Esophagus mucosa (tissue), 1 donor: ENCODE measurements at regions not wholly inside any gene's neighbourhood (a gene's known extent, or its start where the extent isn't known, plus 50 kb on each side); places are given as distances from the start of the nearest gene placed in this dataset.
"Not testable (repeated sequence)": the region's sequence is repeated elsewhere in the genome, so short reads cannot be mapped to it uniquely, and the experiment has no call there.

Experiments used
- ATAC-seq: fragments of 200-7000 bp; cut with Tn5 transposase; one replicate; pipeline ENCODE4 v1.9.1; 2020
- donor health status: DM: yes; HTN: yes; CAD: no.

DNA sequence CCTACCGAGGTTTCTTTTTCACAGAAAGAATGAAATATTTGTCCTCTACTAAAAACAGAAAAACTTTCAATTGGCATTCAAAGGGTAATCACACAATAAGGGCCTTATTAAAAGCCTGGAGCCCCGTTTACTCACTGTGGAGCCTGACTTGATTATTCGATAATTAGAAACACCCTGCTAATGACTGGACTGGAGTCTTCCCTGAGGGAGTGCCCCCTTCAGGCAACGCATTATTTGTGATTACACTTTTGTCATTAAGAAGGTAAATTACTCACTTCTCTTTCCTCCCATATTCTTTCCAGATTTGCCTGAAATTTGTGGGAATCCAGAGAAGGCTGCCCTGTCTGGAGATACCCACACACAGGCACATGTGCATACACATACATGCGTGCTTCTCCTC, 444.2 kb upstream of the NPVF start:
- ATAC-seq: no peak

DNA sequence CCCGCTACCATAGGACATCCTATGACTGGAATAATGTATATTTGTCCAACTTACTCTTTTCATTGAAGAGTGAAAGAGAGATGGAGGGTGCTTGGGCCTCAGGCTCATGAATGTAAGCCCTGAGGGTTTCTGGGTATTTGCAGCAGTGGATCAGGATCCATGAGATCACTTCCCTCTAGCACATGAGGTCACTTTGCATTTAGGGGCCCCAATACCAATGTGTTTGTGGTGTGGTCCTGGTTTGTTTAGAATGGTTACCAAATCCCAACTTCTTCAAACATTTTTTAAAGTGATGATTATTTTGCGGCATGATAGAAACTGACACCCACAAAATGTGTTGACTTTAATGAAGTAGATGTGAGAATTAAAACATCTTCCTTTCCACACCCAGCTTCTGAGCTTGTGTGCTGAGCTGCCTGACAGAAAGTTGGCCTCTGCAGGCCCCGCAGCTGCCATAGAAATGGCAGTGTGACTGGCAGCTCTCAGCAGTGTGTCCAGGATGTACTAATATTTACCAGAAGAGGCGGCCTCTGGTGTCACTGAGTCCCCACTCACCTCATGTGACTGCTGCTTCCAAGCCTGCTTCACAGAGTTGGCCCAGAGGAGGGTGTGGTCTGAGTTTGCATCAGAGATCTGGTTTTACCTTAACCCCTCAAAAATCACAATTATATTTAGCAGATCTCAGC, 447.6 kb upstream of the NPVF start:
- ATAC-seq: no peak

DNA sequence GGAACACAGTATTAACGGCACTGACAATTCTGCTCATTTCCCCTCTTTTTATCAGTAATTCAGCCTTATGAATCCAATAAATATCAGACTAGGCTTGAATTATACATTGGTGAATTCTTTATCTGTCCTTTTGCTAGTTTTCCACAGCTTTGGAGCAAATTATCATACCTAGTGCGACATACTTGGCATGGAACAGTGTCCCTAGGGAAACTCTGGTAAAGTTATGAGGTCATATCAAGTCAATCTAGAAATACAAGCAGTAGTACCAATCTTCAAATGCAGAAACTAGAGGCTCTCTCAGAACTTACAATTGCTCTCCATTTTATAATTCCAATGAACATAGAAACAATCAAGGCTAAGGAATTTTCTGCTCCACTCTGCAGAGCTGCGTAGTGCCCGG, 449.3 kb upstream of the NPVF start:
- no peak for ATAC-seq

DNA sequence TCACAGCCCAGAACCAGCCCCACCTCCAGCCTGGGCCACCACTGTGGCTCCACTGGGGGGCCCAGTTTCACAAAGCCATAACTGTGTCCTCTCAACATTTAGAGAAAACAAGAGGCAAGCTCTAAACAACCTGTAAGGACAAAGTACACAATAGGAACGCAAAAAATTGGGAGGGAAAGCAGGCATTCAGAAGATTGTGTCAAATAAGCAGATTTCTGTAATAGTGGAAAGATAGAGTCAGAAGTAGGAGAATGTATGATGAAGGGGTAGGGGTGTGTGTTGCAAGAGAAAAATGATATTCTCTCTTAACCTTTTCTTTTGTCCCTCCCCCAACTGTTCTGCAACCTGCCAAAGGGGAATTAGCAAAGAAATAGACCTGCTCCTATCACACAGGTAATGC, 449.9 kb upstream of the NPVF start:
- ATAC-seq: no peak

DNA sequence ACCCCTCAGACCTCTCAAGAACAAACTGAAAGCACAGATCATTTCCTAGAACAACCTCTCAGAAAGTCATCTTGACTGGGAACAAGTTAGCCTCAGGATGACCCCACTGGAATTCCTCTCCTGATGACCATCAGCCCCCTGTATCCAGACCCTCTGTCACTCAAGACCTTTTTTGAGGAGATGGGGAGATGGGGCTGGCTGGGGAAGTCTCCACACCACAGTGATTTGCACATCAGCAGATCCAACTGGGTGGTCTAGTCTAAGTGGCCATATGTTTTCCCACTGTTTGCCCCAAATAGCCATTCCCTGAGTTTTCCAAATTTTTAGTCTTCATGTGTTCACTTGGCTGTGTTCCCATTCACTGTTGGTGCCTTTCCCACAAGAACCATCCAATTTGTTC, 452.4 kb upstream of the NPVF start:
- no peak for ATAC-seq

DNA sequence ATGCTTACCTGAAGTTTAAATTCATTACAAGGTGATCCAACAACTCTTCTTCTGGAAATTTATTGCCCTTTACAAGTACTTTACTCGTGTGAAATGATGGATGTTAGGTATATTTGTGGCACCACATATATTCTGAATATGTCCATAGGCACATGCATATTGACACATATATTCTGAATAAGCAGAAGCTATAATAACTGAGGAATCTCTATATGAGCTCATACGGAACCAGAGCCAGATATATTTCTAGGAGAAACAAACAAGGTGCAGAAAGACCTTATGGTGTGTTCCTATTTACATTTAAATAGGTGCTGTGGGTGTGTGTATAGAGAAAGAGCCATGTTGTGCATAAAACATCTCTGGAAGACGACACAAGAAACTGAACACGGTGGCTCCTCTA, 456.1 kb upstream of the NPVF start:
- ATAC-seq: no peak

DNA sequence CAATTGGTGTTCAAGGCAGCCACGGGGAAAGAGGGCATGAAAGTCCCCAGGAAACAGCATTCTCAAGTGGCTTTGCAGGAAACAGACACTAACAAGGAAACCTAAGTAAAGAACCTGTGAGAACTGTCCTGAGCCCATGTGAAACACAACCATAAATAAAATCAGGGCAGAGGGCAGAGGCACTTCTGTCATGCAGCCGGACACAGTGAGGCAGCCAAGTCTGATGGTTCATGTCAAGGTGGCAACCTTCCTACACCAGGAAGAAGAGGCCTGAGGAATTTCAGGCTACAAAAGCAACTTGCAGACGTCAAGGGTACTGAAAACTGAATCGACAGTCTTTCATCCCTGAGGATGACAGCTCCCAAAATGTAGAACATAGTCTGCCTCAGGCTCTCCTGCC, 458.2 kb upstream of the NPVF start:
- no peak for ATAC-seq

DNA sequence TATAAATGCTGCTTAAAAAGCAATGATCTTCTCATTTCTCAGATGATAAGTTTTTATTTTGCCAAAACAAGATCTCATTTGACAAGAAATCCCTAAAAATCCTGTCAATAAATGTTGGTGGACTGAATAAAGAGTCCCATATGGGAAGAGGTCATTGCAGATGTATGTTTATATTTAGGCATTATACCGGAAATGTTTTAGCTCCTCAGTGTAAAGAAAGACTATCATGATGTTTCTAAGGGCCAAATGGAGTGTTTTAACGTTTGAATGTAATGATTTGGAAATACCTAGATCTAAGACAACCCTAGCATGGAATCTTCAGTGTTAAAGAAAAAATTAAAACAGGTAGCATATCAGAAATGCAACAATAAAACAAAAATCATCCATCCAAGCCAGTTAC, 457.8 kb upstream of the NFE2L3 start:
- ATAC-seq: no peak

DNA sequence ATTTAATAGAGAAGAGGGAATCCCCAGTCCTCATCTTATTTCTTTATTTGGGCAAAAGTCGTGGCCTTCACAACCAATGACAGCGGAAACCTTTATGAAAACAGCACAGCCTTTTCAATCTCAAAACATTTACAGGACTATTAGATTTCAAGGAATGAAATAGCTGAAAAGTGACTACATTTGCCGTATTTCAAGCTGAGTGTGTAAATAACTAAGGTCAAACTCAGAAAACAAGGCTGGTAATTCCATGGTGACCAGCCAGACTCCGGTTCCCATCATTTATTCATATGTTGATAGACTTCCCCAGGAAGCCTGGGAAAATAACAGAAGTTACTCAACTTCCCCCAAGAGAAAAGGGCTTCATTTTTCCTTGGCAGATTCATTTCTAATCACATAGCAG, 457.3 kb upstream of the NFE2L3 start:
- ATAC-seq: no peak

DNA sequence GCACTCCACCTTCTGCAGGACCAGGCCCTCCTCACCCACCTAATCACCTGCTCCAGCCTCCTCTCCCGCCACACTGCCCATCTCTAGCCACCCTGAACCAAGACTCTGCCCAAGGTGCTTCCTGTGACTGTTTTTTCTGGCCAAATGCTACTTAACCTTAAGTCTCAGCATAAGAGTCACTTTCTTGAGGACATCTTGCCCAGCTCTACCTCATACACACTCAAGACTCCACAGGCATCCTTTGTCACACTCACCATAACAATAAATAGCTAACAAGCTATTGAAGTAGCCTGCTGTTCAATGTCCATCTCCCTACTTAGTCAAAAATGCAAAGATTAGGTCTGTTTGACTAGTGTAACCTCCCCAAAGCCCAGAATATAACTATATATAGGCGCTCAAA, 455.4 kb upstream of the NFE2L3 start:
- no peak for ATAC-seq

DNA sequence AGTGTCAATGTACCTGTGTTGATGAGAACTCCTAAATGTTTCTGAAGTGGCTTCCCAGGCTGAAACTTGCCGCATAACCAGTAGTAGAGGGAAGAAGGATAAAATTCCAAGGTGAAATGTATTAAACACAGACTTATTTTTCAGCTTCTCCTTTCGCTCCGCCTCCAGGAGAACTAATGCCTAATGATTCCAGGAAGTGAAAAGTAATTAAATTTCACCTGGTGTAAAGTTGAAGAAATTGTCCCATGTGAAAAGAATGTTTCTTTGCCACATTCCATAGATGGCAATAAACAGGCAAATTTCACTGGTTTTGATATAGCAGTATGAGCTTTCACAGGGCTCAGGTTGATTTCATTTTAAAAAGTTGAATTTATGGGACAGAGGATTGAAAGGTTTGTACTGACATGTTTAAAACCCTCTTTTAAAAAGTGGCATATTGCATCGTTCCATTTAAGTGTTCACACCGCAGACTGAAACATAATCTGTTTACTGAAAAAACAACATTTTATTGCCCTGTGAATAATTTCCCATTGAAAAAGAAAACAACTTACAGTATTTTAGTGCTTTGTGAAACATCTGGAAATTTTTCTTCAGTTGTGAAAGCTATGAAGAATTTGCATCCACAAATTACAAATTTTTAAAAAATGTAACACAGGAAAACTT, 453.4 kb upstream of the NFE2L3 start:
- ATAC-seq: no peak

DNA sequence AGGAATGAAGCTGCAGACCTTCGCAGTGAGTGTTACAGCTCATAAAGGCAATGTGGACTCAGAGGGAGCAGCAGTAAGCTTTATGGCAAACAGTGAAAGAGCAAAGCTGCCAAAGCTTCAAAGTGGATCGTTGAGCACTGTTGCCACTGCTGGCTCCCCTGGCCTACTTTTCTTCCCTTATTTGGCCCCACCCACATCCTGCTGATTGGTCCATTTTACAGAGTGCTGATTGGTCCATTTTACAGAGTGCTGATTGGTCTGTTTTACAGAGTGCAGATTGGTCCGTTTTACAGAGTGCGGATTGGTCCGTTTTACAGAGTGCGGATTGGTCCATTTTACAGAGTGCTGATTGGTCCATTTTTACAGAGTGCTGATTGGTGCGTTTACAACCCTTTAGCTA, 451.9 kb upstream of the NFE2L3 start:
- ATAC-seq: not testable (repeated sequence)

DNA sequence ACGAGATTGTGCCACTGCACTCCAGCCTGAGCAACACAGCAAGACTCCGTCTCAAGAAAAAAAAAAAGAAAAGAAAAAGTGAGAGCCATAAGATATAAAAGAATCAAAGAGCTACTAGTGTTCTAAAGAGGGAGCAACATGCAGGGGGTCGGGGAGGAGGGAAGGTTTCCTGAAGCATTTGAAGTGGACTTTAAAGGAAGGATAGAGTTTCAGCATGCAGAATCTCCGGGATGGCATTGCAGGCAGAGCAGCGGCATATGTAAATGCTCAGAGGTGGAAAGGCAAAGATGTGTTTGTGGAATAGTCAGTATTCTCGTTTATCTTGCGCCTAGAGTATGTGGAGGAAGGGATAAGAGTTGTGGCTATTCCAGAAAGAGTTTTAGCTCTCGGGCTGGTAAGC, 447.6 kb upstream of the NFE2L3 start:
- no peak for ATAC-seq

DNA sequence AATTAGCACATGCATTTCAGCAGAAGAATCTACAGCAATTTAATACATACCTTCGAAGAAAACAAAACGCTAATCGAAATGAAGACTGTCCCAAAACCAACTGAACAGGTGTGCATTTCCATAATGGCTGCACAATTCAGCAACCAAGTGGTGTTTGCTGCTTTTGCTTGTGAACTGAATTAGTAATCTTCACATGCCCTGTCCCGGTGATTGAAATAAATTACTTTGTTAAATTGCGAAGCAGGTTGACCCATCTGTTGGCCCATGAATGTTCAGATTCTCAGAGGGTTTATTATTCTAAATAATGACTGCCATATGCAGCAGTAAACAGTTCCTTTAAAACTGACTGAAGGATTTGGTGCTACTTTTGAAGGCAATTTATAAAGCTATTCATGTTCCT, 445.2 kb upstream of the NFE2L3 start:
- ATAC-seq: no peak

DNA sequence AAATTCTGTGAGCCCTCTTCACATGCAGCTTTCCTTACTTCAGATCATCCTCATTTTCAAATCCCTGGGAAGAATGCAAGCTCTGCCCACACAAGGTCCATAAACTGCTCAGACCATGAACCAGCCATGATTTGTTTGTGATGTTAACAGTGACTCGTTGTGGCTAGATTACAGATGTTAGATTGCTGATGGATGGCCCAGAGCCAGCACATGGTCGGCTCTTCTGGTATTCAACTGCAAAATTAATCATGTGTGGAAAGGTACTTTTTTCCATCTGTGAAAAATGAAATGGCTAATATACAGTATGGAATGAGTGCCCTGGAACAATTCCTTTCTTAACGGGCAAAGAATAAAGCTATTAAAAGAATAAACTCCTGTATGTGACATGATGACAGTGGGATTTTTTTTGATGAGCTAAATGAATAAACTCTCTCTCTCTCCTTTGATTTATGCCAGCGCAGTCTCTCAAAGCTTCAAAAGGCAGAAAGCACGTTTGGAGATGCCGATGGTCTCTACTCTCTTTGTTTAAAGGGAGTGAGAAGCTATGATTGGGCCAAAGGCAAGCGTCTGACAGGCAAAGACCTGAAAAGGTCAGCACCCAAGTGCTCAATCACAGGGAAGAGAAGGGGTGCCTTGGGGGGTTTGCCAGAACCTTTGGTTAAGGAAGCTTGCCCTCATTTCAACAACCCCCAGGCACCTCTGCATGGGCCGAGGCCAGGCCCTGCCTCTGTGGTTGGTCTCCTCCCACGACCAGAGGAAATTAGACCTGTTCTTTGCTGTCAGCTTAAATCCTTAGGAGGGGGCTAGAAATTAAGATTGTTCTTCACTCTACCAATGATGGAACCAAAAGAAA, 444.0 kb upstream of the NFE2L3 start:
- no peak for ATAC-seq

DNA sequence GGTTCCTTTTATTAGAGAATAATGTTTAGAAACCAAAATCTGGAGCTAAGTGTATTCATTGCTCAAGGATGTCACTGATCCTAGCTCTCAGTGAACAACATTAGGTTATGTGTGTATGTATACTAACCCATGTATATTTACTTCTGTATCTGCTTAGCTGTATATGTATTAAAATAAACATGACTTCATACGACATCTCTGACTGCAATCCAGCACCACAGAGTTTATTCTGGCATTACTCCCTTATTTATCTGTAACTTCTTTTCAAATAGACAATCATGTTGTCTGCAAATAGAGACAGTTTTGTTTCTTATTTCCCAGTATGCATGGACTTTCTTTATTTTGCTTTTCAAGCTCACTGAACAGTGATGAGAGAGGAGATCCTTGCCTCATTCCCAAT, 441.0 kb upstream of the NFE2L3 start:
- ATAC-seq: no peak

DNA sequence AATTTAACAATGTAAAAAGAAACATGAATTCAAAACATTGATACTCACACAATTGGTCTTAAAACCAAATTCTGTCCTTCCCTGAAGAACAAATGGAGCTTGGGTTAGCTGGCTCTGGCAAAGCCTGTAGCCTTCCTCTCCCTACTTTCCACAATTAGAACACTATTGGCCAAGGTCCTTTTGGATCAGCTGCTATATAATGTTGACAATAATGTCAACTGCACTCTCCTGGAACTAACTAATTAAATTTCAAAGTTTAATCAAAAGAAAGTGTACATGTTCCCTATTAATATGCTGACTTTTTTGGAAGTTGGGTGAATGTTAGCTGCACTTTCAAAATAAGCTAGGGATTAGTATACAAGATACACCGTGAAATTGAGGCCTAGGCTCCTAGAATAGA, 440.1 kb upstream of the NFE2L3 start:
- ATAC-seq: no peak

DNA sequence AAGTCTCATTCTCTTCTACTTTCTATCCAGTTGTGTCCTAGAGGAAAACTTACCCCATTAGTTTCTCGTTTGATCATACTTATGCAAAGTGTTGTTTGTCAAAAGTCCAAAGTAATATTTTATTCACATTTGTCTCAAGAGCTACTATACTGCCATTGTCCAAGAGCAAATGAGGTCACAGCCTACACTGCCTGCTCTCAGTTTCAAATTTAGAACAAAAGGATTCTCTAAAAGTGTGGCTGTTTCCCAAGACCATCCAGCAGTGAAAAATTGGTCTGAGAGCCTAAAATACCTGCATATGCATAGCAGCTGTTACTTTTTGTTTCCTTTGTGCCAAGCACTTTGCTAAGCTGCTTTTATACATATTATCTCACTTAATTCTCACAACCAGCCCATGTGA, 439.5 kb upstream of the NFE2L3 start:
- no peak for ATAC-seq

DNA sequence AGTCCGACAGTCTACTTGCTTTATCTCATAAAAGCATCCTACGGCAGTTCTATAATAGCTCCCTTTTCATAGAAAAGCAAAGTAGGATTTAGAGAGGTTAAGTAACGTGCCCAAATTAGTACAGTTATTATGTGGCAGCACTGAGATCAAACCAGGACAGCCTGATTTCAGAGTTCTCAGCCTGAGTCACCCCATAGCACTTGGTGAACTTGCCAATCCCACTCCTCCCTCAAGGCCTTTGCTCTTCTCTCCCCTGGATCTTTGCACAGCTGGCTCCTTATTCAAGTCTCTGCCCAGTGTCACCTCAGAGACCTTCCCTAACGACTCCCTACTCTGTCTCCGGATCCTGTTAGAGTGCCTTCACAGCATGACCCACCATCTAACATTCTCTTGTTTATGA, 438.0 kb upstream of the NFE2L3 start:
- no peak for ATAC-seq

DNA sequence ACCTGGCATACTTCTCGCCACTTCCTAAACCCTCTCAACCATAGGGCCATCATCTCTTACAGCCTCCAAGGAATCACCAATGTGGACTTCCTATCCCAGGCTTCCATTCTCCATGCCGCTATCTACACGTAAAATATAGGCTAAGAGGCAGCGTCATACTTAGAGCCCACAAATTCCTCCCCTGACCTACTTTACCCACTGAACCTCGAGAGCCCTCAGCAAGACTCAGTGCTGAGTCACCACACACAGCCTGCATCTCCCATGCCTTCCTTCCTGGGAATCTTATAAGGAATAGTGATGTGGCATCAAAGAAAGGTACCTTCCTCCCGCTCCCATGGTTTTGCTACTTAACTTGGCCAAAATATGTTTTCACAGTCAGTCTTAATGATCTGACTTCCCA, 435.6 kb upstream of the NFE2L3 start:
- no peak for ATAC-seq

DNA sequence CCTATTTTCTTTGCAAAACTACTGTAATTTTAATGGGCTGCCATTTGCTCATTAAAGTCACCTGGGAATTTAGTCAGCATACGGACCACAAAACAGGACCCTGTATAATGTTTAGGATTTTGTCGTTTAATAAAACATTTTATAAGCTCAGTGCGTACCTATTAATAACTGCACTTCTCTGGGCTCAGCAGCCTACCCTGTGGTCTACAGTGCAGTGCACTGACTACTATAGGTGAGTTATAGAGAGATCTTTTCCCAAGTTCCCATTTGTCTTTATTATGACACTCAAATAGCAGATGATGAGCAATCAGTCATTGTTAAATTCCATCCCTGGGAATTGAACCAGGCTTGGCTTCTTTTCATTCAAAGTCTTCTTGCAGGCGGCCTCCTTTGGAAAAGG, 433.4 kb upstream of the NFE2L3 start:
- ATAC-seq: no peak

DNA sequence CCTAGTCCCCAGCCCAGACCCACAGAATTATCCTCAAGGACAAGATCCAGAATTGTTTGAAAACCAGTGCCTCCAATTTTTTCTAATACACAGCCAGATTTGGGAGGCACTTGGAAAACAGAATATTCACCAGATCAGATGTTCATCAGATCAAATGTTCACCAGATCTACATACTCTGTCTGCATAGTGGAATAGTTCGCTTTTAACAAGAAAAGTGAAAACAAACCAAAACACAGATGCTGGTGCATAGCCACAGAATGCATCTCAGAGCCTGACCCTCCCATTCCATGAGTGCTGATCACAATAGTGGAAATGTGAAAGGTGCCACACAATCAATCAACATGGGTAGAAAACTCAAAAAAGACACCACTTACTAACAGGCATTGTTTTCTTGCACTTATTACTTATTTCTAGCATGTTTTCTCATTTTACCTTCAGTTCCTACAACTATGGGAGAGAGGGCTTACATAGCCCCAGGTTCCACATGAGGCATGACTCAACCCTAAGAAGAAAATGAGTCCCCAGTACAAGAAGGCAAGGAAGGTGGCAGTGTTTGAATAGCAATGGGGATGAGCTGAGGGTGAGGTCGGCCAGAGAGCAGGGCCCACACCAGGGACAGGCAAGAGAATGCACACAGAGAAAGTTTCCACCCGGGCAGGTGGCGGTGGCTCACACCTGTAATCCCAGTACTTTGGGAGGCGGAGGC, 432.7 kb upstream of the NFE2L3 start:
- ATAC-seq: no peak

DNA sequence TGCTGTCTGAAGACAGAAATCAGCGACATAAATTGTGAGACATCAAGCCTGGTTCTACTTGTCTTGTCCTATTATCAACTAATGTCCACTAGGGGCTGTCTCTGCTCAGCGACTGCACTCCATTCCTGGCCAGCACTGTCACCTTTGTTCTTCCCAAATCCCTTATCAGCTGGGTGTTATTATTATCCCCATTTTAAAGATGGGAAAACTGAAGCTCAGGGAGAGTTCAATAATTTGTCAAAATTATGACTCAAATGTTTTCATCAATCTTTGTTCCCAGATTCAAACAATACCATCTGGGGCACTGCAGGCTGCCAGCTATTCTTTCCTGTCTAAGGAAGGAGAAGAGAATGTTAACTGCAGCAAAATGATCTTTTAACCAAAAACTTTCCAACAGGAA, 431.6 kb upstream of the NFE2L3 start:
- ATAC-seq: no peak
